IgD-negative memory B cell (primary cell): ENCODE measurements at regions not wholly inside any gene's neighbourhood (a gene's known extent, or its start where the extent isn't known, plus 50 kb on each side); places are given as distances from the start of the nearest gene placed in this dataset.
A peak's percentile ranks its signal among the peaks of the same experiment; 100 is the strongest.

Experiments used
- H3K27ac Mint-ChIP-seq, 3 donors: one replicate each; pipeline ENCODE4 v1.8.0; 2020 to 2022; ENCODE audit warnings: mild to moderate bottlenecking in 3 of 3, mixed read lengths in 3 of 3, moderate library complexity in 1 of 3
- H3K27me3 Mint-ChIP-seq: one replicate; pipeline ENCODE4 v1.8.0; 2021; ENCODE audit warnings: mixed read lengths
- H3K36me3 Mint-ChIP-seq: one replicate; pipeline ENCODE4 v1.8.0; 2020; ENCODE audit warnings: mild to moderate bottlenecking, mixed read lengths
- H3K4me1 Mint-ChIP-seq, 3 donors: one replicate each; pipeline ENCODE4 v1.8.0; 2020 to 2022; ENCODE audit warnings: mixed read lengths in 3 of 3, mild to moderate bottlenecking in 1 of 3
- H3K4me3 Mint-ChIP-seq, 4 donors: one replicate each; pipeline ENCODE4 v1.8.0; 2020 to 2022; ENCODE audit warnings: mild to moderate bottlenecking in 4 of 4, mixed read lengths in 4 of 4, moderate library complexity in 3 of 4
- H3K9me3 Mint-ChIP-seq, 3 donors: one replicate each; pipeline ENCODE4 v1.8.0; 2020 to 2021; ENCODE audit warnings: mixed read lengths in 3 of 3, mild to moderate bottlenecking in 1 of 3

DNA sequence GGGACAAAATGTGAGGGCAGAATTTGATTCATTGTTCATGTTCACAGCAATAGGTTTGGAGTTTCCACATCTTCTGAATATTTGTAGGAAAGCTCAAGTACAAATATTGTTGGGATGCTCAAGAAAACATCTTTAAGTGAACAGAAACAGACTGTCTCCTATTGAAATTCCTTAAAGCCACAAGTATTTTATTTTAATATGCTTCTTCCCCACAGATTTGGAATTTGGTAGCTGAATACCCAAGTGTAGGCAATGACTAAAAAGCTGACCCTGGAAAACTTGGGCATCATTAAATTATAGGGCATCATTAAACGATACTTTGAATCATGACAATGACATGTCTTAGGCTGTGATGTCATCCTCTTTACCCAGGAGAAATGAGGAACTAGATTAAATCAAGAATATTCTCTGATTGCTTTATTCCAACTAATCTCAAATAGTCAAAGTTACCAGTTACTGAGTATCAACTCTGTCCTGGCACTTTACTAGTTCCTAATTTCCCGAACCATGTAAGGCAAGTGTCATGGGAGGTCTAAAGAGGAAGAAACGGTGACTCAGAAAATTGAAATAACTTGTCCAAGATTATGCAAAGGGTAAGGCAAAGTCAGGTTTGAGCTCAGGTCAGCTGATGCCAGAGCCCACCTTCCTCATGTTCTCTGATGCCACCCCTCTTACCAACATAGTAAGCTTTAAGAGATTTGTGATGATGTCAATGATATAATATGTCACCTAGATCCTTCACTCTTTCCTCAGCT is 223.1 kb upstream of the LEF1 start:
- Mint-ChIP-seq H3K27ac (no peak overlapping the region), H3K36me3 (no peaks in the 10 kb centered on the region)

DNA sequence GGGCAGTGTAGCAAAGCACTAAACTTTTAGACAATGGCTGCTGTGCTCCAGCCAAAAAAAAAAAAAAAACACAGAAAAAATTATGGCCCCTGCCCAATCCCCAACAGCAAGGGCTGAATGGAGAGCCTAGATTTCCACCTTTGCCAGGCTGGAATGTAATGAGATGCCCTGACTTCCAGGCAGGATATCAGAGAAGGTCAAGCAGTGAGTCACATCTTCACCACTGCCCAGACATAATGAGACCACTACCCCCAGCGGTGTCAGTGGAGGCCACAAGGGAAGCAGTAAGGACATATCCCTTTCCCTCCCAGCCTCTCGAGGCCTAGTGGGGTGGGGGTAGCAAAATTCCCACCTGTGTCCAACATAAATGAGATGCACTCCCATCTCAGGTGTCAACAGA is 216.3 kb upstream of the LEF1 start:
- Mint-ChIP-seq H3K9me3 (peaks cover 0 to 6% (median 2%) of the 10 kb centered on the region in 3 donors), H3K27me3 (peaks cover 7% of the 10 kb centered on the region), H3K4me1 (peaks cover 4 to 5% (median 5%) of the 10 kb centered on the region in 3 donors), H3K27ac (no peak overlapping the region), H3K4me3 (no peak overlapping the region), H3K36me3 (peaks cover 2% of the 10 kb centered on the region)

More for the DNA sequence above, 223.1 kb upstream of the LEF1 start:
- no peak overlapping the region for H3K4me3 Mint-ChIP-seq
- H3K4me1 Mint-ChIP-seq, result no peaks in the 10 kb centered on the region
- H3K27me3 Mint-ChIP-seq, result peaks cover 4% of the 10 kb centered on the region
- H3K9me3 Mint-ChIP-seq, result no peaks in the 10 kb centered on the region

DNA sequence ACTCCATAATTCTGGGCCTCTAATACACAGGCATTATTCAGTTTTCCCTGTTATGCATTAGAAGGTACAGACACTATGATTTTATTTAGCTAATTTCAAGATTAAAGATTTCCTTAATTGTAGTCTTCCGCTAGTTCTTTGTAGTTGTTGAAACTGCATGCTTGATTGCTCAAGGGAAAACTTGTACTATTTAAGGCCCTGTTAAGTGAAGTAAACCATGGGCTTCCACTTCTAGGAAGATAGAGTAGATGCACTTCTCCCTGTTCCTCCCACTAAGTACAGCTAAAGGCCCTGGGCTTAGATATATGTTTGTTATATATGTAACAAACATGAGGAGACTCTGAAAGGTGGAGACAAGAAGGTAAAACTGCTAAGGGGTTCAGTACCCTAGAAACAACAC is 215.8 kb upstream of the LEF1 start:
- peaks cover 2% of the 10 kb centered on the region for H3K36me3 Mint-ChIP-seq
- H3K27me3 Mint-ChIP-seq, result peaks cover 7% of the 10 kb centered on the region
- no peak overlapping the region for H3K27ac Mint-ChIP-seq
- H3K9me3 Mint-ChIP-seq, result peaks cover 0 to 6% (median 2%) of the 10 kb centered on the region in 3 donors
- peaks cover 4 to 5% (median 5%) of the 10 kb centered on the region in 3 donors for H3K4me1 Mint-ChIP-seq
- H3K4me3 Mint-ChIP-seq, result peak overlapping the region in 1 of 4 donors; percentile 3

DNA sequence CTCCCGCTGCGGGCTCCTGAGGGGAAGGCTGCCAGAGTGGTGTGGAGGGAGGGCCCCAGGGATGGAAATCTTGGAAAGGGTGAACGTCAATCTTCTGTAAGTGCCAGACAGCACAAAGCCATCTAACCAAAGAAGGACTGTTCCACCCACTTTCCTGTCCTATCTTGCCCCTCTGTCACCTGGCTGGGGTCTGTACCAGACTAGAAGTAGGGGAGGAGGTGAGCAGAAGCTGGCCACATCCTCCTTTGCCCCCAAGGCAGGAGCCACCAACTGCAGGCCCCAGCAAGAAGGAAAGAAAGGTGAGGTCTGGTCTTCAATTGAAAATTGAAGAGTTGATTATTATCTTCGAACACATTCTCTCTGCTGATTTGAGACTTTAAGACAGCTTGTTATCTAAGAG is 214.4 kb upstream of the LEF1 start:
- Mint-ChIP-seq H3K36me3 (peaks cover 2% of the 10 kb centered on the region), H3K27ac (no peak overlapping the region), H3K4me3 (no peak overlapping the region), H3K9me3 (peaks cover 0 to 6% (median 2%) of the 10 kb centered on the region in 3 donors), H3K4me1 (peaks cover 4 to 5% (median 5%) of the 10 kb centered on the region in 3 donors), H3K27me3 (peaks cover 7% of the 10 kb centered on the region)

DNA sequence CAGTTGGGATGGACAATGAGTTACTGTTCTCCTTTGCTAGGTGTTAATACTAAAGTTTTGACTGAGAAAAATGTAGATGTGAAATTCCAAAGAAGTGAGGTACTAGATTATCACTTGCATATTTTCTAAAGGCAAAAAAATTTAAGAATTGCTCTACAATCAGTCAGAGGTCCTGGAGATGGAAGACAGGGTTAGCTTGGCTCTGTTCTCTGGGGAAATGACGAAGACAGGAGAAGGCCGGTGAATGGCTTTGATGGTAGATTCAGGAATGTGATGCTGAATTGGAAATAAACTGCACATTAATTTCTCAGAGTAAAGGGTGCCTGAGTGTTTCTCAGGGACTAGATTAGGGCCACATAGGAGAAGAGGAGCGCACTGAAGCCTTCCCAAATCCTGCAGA is 214.0 kb upstream of the LEF1 start:
- no peak overlapping the region for H3K27ac Mint-ChIP-seq
- H3K4me3 Mint-ChIP-seq, result peak overlapping the region in 1 of 4 donors; percentile 65
- H3K36me3 Mint-ChIP-seq, result peaks cover 2% of the 10 kb centered on the region
- peaks cover 7% of the 10 kb centered on the region for H3K27me3 Mint-ChIP-seq
- H3K9me3 Mint-ChIP-seq, result peaks cover 0 to 6% (median 2%) of the 10 kb centered on the region in 3 donors
- peaks cover 4 to 5% (median 5%) of the 10 kb centered on the region in 3 donors for H3K4me1 Mint-ChIP-seq

DNA sequence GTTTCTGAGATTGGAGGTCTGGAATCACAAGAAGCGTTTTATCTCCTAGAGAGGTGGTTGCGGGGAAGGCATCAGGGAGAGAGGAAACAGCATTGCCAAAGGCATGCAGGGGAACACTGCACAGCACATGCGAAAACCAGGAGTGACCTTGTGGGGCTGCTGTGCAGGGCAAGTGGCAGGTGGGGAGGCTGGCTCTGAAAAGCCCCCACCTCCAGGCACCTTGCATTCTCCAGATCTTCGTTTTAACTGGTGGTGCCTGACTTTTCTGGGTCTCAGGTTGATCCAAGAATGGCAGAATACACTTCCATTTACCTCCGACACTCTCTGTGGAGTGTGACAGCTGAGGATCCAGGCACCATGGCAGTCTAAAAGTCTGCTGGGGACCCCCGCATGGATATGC is 209.4 kb upstream of the LEF1 start:
- Mint-ChIP-seq H3K27ac (no peak overlapping the region), H3K4me3 (no peak overlapping the region), H3K4me1 (peaks cover 0 to 3% (median 0%) of the 10 kb centered on the region in 3 donors), H3K36me3 (no peaks in the 10 kb centered on the region), H3K27me3 (peaks cover 7% of the 10 kb centered on the region), H3K9me3 (peaks cover 0 to 2% (median 1%) of the 10 kb centered on the region in 3 donors)

DNA sequence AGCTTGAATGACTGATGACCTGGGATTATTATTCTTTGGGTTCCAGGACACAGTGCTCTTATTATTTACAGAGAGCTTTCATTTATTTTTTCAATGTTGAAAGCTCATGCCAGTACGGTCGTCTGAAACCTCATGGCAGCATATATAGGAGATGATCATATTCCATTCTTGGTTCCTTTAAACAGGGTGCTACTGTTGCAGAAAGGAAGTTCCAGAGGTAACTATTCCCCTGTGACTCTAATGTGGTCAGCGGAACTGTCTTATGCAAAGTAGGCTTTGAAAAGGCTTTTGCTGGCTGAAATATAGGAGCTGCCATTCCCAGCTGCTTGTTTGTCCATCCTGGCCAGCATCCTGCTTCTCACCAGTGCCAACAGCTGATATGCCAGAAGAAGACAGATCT is 208.3 kb upstream of the LEF1 start:
- H3K27ac Mint-ChIP-seq, result no peak overlapping the region
- H3K36me3 Mint-ChIP-seq, result no peaks in the 10 kb centered on the region
- no peak overlapping the region for H3K4me3 Mint-ChIP-seq
- H3K4me1 Mint-ChIP-seq, result peaks cover 0 to 3% (median 0%) of the 10 kb centered on the region in 3 donors
- H3K9me3 Mint-ChIP-seq, result peaks cover 0 to 2% (median 0%) of the 10 kb centered on the region in 3 donors
- peaks cover 7% of the 10 kb centered on the region for H3K27me3 Mint-ChIP-seq

DNA sequence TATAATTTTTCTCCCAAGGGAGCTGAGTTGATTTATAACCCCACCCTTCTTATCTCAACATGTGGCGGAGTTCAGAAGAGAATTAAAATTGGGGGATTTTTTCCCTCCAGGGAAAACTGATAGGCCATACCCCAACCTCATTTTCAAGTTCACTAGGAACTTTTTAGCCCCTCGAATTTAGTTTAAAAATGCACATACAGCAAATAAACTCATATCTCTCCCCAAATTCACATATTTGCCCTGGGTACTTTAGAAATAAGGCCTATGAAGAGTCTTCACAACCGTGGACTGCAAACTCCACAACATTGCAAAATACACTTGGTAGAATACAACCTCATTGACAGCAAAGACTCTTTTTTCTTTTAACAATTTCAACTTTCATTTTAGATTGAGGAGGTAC is 206.7 kb upstream of the LEF1 start:
- peaks cover 0 to 3% (median under 1%) of the 10 kb centered on the region in 3 donors for H3K4me1 Mint-ChIP-seq
- H3K27me3 Mint-ChIP-seq, result peaks cover 7% of the 10 kb centered on the region
- H3K9me3 Mint-ChIP-seq, result peaks cover 0 to 2% (median 0%) of the 10 kb centered on the region in 3 donors
- peak overlapping the region in 1 of 3 donors; percentile 26 for H3K27ac Mint-ChIP-seq
- H3K4me3 Mint-ChIP-seq, result no peak overlapping the region
- H3K36me3 Mint-ChIP-seq, result no peaks in the 10 kb centered on the region

DNA sequence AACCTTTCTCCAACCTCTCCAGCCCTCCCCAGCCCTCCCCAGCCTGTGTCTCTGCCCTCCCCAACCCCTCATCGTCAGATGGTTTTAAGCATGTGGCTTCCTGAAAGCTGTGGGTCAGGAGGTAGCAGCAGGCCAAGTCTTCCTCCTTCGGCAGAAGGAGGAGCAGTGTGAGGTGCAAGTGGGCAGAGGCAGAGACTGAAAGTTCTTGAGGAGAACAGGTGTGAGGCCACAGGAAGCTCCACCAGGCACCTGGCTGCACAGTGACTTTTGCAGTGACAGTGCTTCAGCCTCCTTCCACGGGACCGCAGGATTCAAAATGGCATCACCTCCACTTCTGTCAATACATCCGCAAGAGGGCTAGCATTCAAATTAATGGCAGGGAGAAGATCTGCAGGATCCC is 203.9 kb upstream of the LEF1 start:
- peaks cover 0 to 2% (median 2%) of the 10 kb centered on the region in 3 donors for H3K9me3 Mint-ChIP-seq
- no peak overlapping the region for H3K4me3 Mint-ChIP-seq
- H3K27ac Mint-ChIP-seq, result no peak overlapping the region
- H3K4me1 Mint-ChIP-seq, result peaks cover 0 to 3% (median 2%) of the 10 kb centered on the region in 3 donors
- H3K36me3 Mint-ChIP-seq, result no peaks in the 10 kb centered on the region
- H3K27me3 Mint-ChIP-seq, result peaks cover 19% of the 10 kb centered on the region

DNA sequence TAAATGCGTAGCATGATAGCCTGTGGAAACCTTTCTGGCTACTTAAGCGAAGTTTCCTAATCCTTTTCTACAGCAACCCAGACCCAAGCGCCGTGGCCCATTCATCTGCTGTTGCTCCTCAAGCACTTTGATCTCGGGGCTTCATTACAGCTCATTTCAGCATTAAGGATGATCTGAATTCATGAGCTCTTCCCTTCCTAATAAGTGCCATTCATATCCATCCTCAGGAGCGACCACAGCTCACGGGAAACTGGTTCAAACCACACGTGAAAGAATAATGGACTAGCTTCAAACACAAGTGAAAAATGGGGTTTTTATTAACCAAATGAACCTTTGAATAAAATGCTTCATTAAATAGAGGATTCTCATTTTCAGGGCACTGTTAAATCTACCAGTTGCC is 202.6 kb upstream of the LEF1 start:
- Mint-ChIP-seq H3K9me3 (peaks cover 0 to 2% (median 2%) of the 10 kb centered on the region in 3 donors), H3K27me3 (peaks cover 15% of the 10 kb centered on the region), H3K27ac (no peak overlapping the region), H3K36me3 (no peaks in the 10 kb centered on the region), H3K4me3 (peak overlapping the region in 1 of 4 donors; percentile 19), H3K4me1 (peaks cover 0 to 2% (median 0%) of the 10 kb centered on the region in 3 donors)

DNA sequence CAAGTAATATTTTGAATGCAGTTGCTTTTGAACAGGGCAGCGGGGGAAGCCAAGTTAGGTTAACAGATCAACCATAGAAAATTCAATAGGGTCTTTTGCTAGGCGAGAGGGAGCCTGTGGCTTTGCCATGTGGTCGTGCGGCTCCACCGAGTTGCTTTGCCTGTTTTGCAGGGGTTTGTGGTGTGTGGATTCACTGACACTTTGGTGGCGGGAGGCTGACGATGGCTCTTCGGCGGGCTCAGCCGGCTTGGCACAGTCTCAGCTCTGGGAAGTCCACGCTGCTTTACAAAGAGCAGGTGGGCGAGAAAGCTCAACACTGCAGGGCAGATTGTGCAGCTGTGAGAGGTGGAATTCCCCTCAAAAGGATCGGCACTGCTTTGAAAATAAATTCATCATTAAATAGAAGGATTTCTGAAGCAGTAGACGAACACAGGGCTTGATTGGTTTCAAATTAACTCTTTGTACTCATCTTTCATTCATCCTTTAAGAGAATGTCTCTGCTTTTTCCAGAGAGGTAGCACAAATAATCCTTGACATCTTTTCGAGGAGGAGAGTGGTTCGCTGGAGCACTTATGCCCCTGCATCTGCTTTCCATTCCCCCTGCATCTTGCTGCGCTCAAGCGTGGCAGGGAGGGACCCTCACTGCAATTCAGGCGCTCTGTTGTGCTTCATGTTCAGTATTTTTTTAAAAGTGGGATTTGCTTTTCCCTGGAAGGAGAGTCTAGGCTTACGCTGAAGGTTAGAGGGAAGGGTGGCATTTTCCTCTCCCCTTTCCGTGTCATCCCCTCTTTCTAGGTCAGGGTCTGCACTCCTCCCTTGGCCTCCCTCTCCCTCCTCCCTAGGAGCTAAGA is 201.8 kb upstream of the LEF1 start:
- Mint-ChIP-seq H3K27ac (no peak overlapping the region), H3K27me3 (peaks cover 15% of the 10 kb centered on the region), H3K36me3 (no peaks in the 10 kb centered on the region), H3K4me1 (peaks cover 0 to 2% (median 0%) of the 10 kb centered on the region in 3 donors), H3K4me3 (peak overlapping the region in 1 of 4 donors; percentile 52), H3K9me3 (peaks cover 0 to 2% (median 2%) of the 10 kb centered on the region in 3 donors)

DNA sequence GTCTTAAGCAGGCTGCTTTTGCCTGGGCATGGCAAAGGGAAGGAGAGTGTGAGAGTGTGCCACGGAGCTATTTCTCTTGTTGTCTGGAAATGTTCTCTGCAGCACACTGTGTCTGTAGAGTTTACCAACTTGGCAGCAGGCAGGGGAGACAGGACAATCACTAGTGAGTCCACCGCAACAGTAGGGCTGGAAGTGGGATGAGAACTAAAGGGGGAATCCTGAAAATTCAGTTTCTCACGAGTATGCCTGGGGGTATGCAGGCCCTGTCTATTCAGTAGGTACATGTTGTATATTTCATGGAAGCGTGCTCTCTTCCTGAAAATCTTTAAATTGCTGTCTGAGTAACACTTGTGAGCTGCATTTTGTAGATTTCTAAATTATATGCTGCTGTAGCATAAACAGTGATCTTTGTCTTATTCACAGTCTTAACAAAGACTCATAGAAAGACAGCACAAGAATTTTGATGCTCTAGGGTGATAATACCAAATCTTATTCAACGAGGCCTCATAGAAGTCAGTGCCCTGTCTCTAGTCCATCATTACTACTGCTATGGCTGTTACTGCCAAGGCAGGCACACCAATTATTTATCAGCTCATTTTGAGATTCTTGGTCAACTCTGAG is 200.4 kb upstream of the LEF1 start:
- H3K9me3 Mint-ChIP-seq, result peaks cover 0 to 2% (median 2%) of the 10 kb centered on the region in 3 donors
- H3K36me3 Mint-ChIP-seq, result no peaks in the 10 kb centered on the region
- H3K4me1 Mint-ChIP-seq, result peaks cover 0 to 2% (median 0%) of the 10 kb centered on the region in 3 donors
- peaks cover 15% of the 10 kb centered on the region for H3K27me3 Mint-ChIP-seq
- H3K27ac Mint-ChIP-seq, result no peak overlapping the region
- no peak overlapping the region for H3K4me3 Mint-ChIP-seq

DNA sequence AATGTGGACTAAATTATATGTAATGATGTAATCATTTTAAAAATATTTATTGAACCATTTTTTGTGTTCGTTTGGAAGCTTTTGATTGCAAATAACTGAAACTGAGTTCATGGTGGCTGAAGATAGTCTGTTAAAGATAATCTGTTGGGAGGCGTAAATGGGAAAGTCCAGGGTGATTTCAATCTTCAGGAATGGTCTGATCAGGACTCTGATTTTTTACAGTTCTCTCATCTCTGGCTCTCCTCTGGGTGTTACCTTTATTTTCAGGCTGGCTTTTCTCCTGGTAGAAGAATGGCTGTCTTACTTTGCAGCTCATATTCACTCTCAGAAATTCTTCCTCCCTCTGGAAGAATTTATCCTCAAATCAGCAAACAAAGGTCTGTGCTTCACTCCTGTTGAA is 199.0 kb upstream of the LEF1 start:
- H3K4me1 Mint-ChIP-seq, result peaks cover 0 to 2% (median 0%) of the 10 kb centered on the region in 3 donors
- H3K4me3 Mint-ChIP-seq, result no peak overlapping the region
- peaks cover 2% of the 10 kb centered on the region for H3K36me3 Mint-ChIP-seq
- H3K27ac Mint-ChIP-seq, result no peak overlapping the region
- H3K27me3 Mint-ChIP-seq, result peaks cover 21% of the 10 kb centered on the region
- peaks cover 0 to 2% (median 2%) of the 10 kb centered on the region in 3 donors for H3K9me3 Mint-ChIP-seq

DNA sequence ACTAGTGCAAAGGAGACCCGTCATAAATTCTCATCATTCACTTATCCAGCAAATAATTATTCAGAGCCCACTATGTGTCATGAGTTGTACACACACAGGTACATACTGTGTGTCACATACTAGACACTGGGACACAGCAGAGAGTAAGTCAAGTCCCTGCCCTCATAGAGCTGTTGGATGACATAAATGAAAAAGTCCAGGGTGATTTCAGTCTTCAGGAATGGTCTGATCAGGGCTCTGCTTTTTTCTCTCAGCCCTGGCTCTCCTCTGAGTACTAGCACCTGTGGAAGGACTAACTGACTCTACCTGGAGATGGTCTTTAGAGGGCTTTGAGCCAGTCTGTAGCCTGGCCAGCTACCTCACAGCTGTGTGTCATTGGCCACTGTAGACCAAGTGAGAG is 198.0 kb upstream of the LEF1 start:
- peaks cover 2% of the 10 kb centered on the region for H3K36me3 Mint-ChIP-seq
- H3K9me3 Mint-ChIP-seq, result peaks cover 0 to 2% (median 2%) of the 10 kb centered on the region in 3 donors
- H3K27ac Mint-ChIP-seq, result no peak overlapping the region
- H3K27me3 Mint-ChIP-seq, result peaks cover 21% of the 10 kb centered on the region
- no peak overlapping the region for H3K4me3 Mint-ChIP-seq
- H3K4me1 Mint-ChIP-seq, result peaks cover 0 to 2% (median 0%) of the 10 kb centered on the region in 3 donors

DNA sequence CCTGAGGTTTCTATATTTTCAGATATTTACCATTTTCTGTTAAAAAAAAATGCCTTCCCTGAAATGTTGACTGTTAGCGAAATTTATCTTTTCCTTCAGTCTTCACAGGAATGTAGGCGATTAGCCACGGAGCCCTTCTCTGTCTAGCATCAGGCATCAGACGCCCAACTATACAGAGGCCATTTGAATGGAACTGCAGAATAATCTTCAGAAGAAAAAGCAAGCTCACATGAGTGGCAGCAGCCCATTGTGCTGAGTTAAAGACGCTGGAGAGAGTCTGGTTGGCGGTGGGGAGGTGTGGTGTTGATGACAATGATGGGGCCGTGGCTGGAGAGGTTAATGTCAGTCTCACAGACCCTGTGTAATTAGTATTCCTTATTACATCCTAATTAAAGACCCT is 196.8 kb upstream of the LEF1 start:
- Mint-ChIP-seq H3K9me3 (peaks cover 0 to 2% (median 2%) of the 10 kb centered on the region in 3 donors), H3K4me3 (no peak overlapping the region), H3K27ac (no peak overlapping the region), H3K4me1 (peaks cover 0 to 2% (median 0%) of the 10 kb centered on the region in 3 donors), H3K27me3 (peaks cover 21% of the 10 kb centered on the region), H3K36me3 (peaks cover 2% of the 10 kb centered on the region)
